ENCODE measurements at regions not wholly inside any gene's neighbourhood (a gene's known extent, or its start where the extent isn't known, plus 50 kb on each side); places are given as distances from the start of the nearest gene placed in this dataset.

DNA sequence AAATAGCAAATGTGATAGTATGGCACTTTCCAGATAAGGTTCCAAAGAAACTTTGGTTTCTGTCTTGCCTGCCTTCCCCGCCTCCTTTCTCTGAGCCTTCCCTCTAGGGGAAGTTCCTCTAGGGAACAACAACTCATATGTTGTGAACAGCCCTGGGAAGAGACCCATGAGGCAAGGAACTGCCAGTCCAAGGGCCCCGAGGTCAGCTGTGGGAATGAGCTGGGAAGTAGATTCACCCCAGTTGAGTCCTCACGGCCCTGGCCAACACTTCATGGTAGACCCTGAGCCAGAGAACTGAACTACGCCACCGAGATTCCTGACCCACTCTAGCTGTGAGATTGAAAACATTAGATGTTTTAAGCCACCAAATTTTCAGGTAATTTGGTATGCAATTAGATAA, 154.5 kb upstream of the CCDC68 start:
- WGBS, 2 donors, result 87% methylated on average over 5 of the region's 5 CpGs
- peak in 1 of 8 donors; percentile 43 for ATAC-seq

GRCh38 chr18:55111271-55111670, 152.0 kb upstream of the CCDC68 start:
- no peaks in the 10 kb centered on the region for H3K36me3 ChIP-seq
- H3K27ac ChIP-seq, result peak overlapping the region in 9 of 10 donors; percentile 32 to 83 (median 71)
- DNase-seq, result no peak
- no peaks in the 10 kb centered on the region for H3K9me3 ChIP-seq
- peaks cover 0 to 44% (median 11%) of the 10 kb centered on the region in 9 donors for H3K4me1 ChIP-seq
- no peak for ATAC-seq
- H3K4me3 ChIP-seq, result no peak overlapping the region
- TF ChIP-seq CTCF (IDR thresholded peaks at IDR 0.05), result no peak
- no peaks in the 10 kb centered on the region for H3K27me3 ChIP-seq
- intact Hi-C loops (cut with DNase I), result loop anchor here in 4 of 10 donors (5.0 to 10.0 kb wide), 6 partner anchors 111 to 414 kb away; no protein-coding TSS in a partner anchor

More for the DNA sequence above, 154.5 kb upstream of the CCDC68 start:
- H3K27ac ChIP-seq, result peak overlapping the region in 5 of 10 donors; percentile 8 to 79 (median 31)
- no peak for TF ChIP-seq CTCF (IDR thresholded peaks at IDR 0.05)
- no peaks in the 10 kb centered on the region for H3K36me3 ChIP-seq
- intact Hi-C loops (cut with DNase I), result loop anchor here in 4 of 10 donors (5.0 to 10.0 kb wide), 6 partner anchors 109 to 411 kb away; no protein-coding TSS in a partner anchor
- peaks cover 0 to 61% (median 19%) of the 10 kb centered on the region in 9 donors for H3K4me1 ChIP-seq
- no peaks in the 10 kb centered on the region for H3K9me3 ChIP-seq
- peak; percentile 8 to 35 for DNase-seq
- no peak overlapping the region for H3K4me3 ChIP-seq
- H3K27me3 ChIP-seq, result no peaks in the 10 kb centered on the region

GRCh38 chr18:55110436-55110835, 151.2 kb upstream of the CCDC68 start:
- ATAC-seq (peak; percentile 86 to 95 (median 93)), DNase-seq (peak; percentile 13 to 58)
- no peaks in the 10 kb centered on the region for H3K27me3 ChIP-seq
- 32 to 53% methylated on average over 9 of the region's 9 CpGs for WGBS, 2 donors
- TF ChIP-seq CTCF (IDR thresholded peaks at IDR 0.05), result no peak
- intact Hi-C loops (cut with DNase I), result loop anchor here in 4 of 10 donors (5.0 to 10.0 kb wide), 6 partner anchors 112 to 414 kb away; no protein-coding TSS in a partner anchor
- H3K4me1 ChIP-seq, result peaks cover 0 to 41% (median 11%) of the 10 kb centered on the region in 9 donors
- H3K4me3 ChIP-seq, result no peak overlapping the region
- peak overlapping the region; percentile 32 to 83 (median 71) for H3K27ac ChIP-seq
- H3K9me3 ChIP-seq, result no peaks in the 10 kb centered on the region
- no peaks in the 10 kb centered on the region for H3K36me3 ChIP-seq

DNA sequence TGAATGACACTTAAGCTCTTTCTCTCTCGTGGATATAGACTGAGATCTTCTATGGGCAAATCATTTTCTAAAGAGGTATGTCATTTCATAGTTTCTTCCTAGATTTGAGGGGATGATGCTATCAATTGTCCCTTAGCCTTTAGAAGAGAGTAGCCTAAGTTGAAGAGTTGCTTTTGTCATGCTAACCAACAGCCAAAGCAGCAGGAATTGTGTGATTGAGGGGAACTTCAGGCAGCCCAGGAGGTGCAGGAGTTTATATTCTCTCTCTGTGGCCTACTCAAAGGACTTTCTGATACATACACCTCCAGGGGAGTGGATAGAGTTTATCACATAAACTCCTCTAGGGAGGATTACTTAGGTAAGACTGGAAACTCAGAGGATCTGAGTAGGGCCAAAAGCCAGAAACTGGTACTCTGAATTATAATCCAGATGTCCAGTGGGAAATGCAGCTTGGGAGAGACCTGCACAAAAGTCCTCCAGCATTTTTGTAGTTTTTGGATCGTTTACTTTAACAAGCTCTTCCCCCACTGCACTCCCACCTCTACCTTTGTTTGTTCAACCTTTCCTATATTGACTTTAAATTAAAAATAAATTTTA, 150.7 kb upstream of the CCDC68 start:
- Histone ChIP-seq H3K4me1 (peaks cover 0 to 36% (median 10%) of the 10 kb centered on the region in 9 donors), H3K36me3 (no peaks in the 10 kb centered on the region), H3K4me3 (no peak overlapping the region), H3K9me3 (no peaks in the 10 kb centered on the region), H3K27me3 (no peaks in the 10 kb centered on the region), H3K27ac (peak overlapping the region; percentile 41 to 83 (median 75))
- no peak for TF ChIP-seq CTCF (IDR thresholded peaks at IDR 0.05)
- DNase-seq (peak in 1 of 2 donors; percentile 13), ATAC-seq (peak; percentile 39 to 84 (median 73))
- intact Hi-C loops (cut with DNase I), result loop anchor here in 5 of 10 donors (5.0 to 10.0 kb wide), 8 partner anchors 112 to 1467 kb away; no protein-coding TSS in a partner anchor
- 58% methylated on average over 2 of the region's 2 CpGs for WGBS, 2 donors
